H1 (cell line): ENCODE measurements at regions not wholly inside any gene's neighbourhood (a gene's known extent, or its start where the extent isn't known, plus 50 kb on each side); places are given as distances from the start of the nearest gene placed in this dataset.

Source experiments
- CTCF ChIA-PET: fragments of 300-600 bp; sonication (Branson Sonifier 250); formaldehyde crosslinking; loops from one replicate; lab custom pipeline; 2021; ENCODE audit not compliant: partially characterized antibody; lab: Charles Lee
- POLR2A ChIA-PET: fragments of 300-600 bp; sonication (Branson Sonifier 250); formaldehyde crosslinking; loops from one replicate; lab custom pipeline; 2021; ENCODE audit warnings: inconsistent platforms; ENCODE audit not compliant: partially characterized antibody; lab: Charles Lee
- DNase-seq, 2 experiments: peaks; one replicate each; pipeline versions ENCODE4 v3.0.0 to v3.0.0-alpha.2; 2010 to 2022; ENCODE audit warnings: low spot score in 2 of 2, low read depth in 1 of 2, mixed read lengths in 1 of 2
- FAIRE-seq: peaks from 2 replicates; lab custom pipeline; 2011; peaks lifted over from hg19 to GRCh38; lab: Jason Lieb, UNC
- H2AFZ ChIP-seq: 2 replicates; pipeline ENCODE4 v1.8.1; 2012; ENCODE audit warnings: low read length, inconsistent platforms
- H2AK5ac ChIP-seq: 2 replicates; pipeline ENCODE4 v1.6.1; 2013; ENCODE audit warnings: low read depth, low read length
- H2BK120ac ChIP-seq: replicated peaks from 2 replicates; pipeline ENCODE3; 2013; ENCODE audit warnings: low read depth, low read length, inconsistent platforms
- H2BK12ac ChIP-seq: 2 replicates; pipeline ENCODE4 v1.6.1; 2013; ENCODE audit warnings: low read depth, low read length
- H2BK15ac ChIP-seq: 2 replicates; pipeline ENCODE4 v1.6.1; 2013; ENCODE audit warnings: low read length
- H2BK20ac ChIP-seq: 2 replicates; pipeline ENCODE4 v1.6.1; 2013; ENCODE audit warnings: low read length
- H2BK5ac ChIP-seq: 2 replicates; pipeline ENCODE4 v1.6.1; 2013; ENCODE audit warnings: low read depth, low read length
- H3K14ac ChIP-seq: 2 replicates; pipeline ENCODE4 v1.6.1; 2013; ENCODE audit warnings: inconsistent platforms; ENCODE audit not compliant: insufficient read length
- H3K18ac ChIP-seq: 2 replicates; pipeline ENCODE4 v1.6.1; 2013; ENCODE audit warnings: low read length; ENCODE audit errors: extremely low read depth
- H3K23ac ChIP-seq: 2 replicates; pipeline ENCODE4 v1.6.1; 2013; ENCODE audit warnings: inconsistent platforms; ENCODE audit not compliant: insufficient read length
- H3K23me2 ChIP-seq: 2 replicates; pipeline ENCODE4 v1.6.1; 2013; ENCODE audit warnings: low read depth, low read length
- H3K27ac ChIP-seq: 2 replicates; pipeline ENCODE4 v1.6.1; 2011; ENCODE audit warnings: low read depth, low read length, inconsistent platforms
- H3K27me3 ChIP-seq, 4 experiments: replicated peaks in 1 of 4; 1 replicate in 1 of 4; 2 replicates in 3 of 4; pipeline versions ENCODE4 v1.6.1 to v1.8.1; 2011 to 2013; ENCODE audit warnings: low read length in 3 of 4, mild to moderate bottlenecking in 3 of 4, inconsistent platforms in 2 of 4, mixed read lengths in 2 of 4, moderate library complexity in 1 of 4; ENCODE audit not compliant: control insufficient read depth in 3 of 4, insufficient read depth in 3 of 4; ENCODE audit errors: extremely low read depth in 1 of 4
- H3K36me3 ChIP-seq, 4 experiments: 2 replicates each; pipeline versions ENCODE4 v1.6.1 to v1.8.1; 2011 to 2013; ENCODE audit warnings: mild to moderate bottlenecking in 4 of 4, low read length in 3 of 4, moderate library complexity in 2 of 4, control low read depth in 1 of 4, inconsistent platforms in 1 of 4; ENCODE audit not compliant: insufficient read depth in 4 of 4, control insufficient read depth in 2 of 4
- H3K4ac ChIP-seq: replicated peaks from 2 replicates; pipeline ENCODE3; 2013; ENCODE audit warnings: low read length, low read depth, mixed read lengths, inconsistent platforms; ENCODE audit not compliant: insufficient read length
- H3K4me1 ChIP-seq, 4 experiments: replicated peaks in 1 of 4; 1 replicate in 1 of 4; 2 replicates in 3 of 4; pipeline versions ENCODE4 v1.6.1 to v1.8.1; 2011 to 2013; ENCODE audit warnings: low read length in 3 of 4, inconsistent platforms in 2 of 4, mixed read lengths in 1 of 4; ENCODE audit not compliant: insufficient read depth in 4 of 4, control insufficient read depth in 3 of 4
- H3K4me2 ChIP-seq, 2 experiments: 2 replicates each; pipeline versions ENCODE4 v1.6.1 to v1.8.1; 2011 to 2013; ENCODE audit warnings: low read depth in 2 of 2, low read length in 2 of 2, control low read depth in 1 of 2, inconsistent platforms in 1 of 2, mild to moderate bottlenecking in 1 of 2; ENCODE audit not compliant: insufficient read depth in 1 of 2
- H3K4me3 ChIP-seq, 4 experiments: fragments of 200-600, 300-600 bp in 1 of 4; sonication (generic), shearing (Covaris generic), sonication (Bioruptor Twin) in 1 of 4; 2 replicates each; pipeline versions ENCODE4 v1.5.1 to v1.8.1; 2011 to 2016; ENCODE audit warnings: low read length in 4 of 4, low read depth in 3 of 4, control low read depth in 2 of 4, inconsistent platforms in 2 of 4, mild to moderate bottlenecking in 2 of 4, mixed read lengths in 1 of 4, moderate library complexity in 1 of 4; ENCODE audit not compliant: insufficient read depth in 2 of 4; ENCODE audit errors: extremely low read depth in 1 of 4
- H3K56ac ChIP-seq: replicated peaks from 2 replicates; pipeline ENCODE3; 2013; ENCODE audit warnings: low read depth, mild to moderate bottlenecking, mixed read lengths, low read length, inconsistent platforms; ENCODE audit not compliant: insufficient read length
- H3K79me1 ChIP-seq: 2 replicates; pipeline ENCODE4 v1.6.1; 2013; ENCODE audit warnings: low read depth, low read length, control low read depth
- H3K79me2 ChIP-seq, 2 experiments: 2 replicates each; pipeline versions ENCODE4 v1.6.1 to v1.8.1; 2012 to 2013; ENCODE audit warnings: low read length in 2 of 2, mild to moderate bottlenecking in 2 of 2, inconsistent platforms in 1 of 2; ENCODE audit not compliant: insufficient read depth in 2 of 2, control insufficient read depth in 1 of 2
- H3K9ac ChIP-seq, 4 experiments: replicated peaks in 1 of 4; 1 replicate in 1 of 4; 2 replicates in 3 of 4; pipeline versions ENCODE4 v1.6.1 to v1.8.1; 2011 to 2013; ENCODE audit warnings: low read depth in 3 of 4, low read length in 3 of 4, control low read depth in 2 of 4, mild to moderate bottlenecking in 2 of 4, moderate library complexity in 2 of 4, inconsistent platforms in 1 of 4; ENCODE audit errors: extremely low read depth in 1 of 4
- H3K9me3 ChIP-seq, 2 experiments: 2 replicates each; pipeline versions ENCODE4 v1.6.1 to v1.8.1; 2012 to 2013; ENCODE audit warnings: mild to moderate bottlenecking in 2 of 2, moderate library complexity in 2 of 2, control low read depth in 1 of 2, inconsistent platforms in 1 of 2, low read depth in 1 of 2, low read length in 1 of 2, mixed read lengths in 1 of 2; ENCODE audit not compliant: insufficient read depth in 2 of 2
- H4K20me1 ChIP-seq, 2 experiments: replicated peaks in 1 of 2; 2 replicates each; pipeline versions ENCODE3 to v1.8.1; 2011 to 2013; ENCODE audit warnings: inconsistent platforms in 2 of 2, low read length in 2 of 2, mild to moderate bottlenecking in 1 of 2; ENCODE audit not compliant: insufficient read depth in 2 of 2, control insufficient read depth in 1 of 2
- H4K5ac ChIP-seq: 2 replicates; pipeline ENCODE4 v1.6.1; 2013; ENCODE audit warnings: low read length, low read depth, mixed read lengths, inconsistent platforms; ENCODE audit not compliant: insufficient read length
- H4K8ac ChIP-seq: 2 replicates; pipeline ENCODE4 v1.8.0; 2013; ENCODE audit warnings: mild to moderate bottlenecking, moderate library complexity, low read length, inconsistent platforms; ENCODE audit not compliant: insufficient read depth; ENCODE audit errors: extremely low read depth
- H4K91ac ChIP-seq: replicated peaks from 2 replicates; pipeline ENCODE3; 2013; ENCODE audit warnings: low read length, mixed read lengths, inconsistent platforms; ENCODE audit not compliant: insufficient read length
- BCL11A ChIP-seq, 2 experiments: IDR thresholded peaks; one replicate each; pipeline ENCODE4 v1.6.1; 2011; ENCODE audit warnings: low read depth in 2 of 2, low read length in 2 of 2, mild to moderate bottlenecking in 2 of 2
- KDM4A ChIP-seq: IDR thresholded peaks from one replicate; pipeline ENCODE4 v1.7.1; 2012; ENCODE audit warnings: low read depth, mild to moderate bottlenecking, moderate library complexity, low read length, inconsistent platforms; ENCODE audit not compliant: severe bottlenecking
- RAD21 ChIP-seq, 2 experiments: IDR thresholded peaks in 1 of 2; conservative IDR thresholded peaks in 1 of 2; 2 replicates each; pipeline ENCODE4 v1.6.1; 2011; ENCODE audit warnings: low read depth in 2 of 2, low read length in 2 of 2, improper control_type of control experiment in 1 of 2, inconsistent platforms in 1 of 2, mild to moderate bottlenecking in 1 of 2, moderate library complexity in 1 of 2
- TAF1 ChIP-seq: IDR thresholded peaks from 2 replicates; pipeline ENCODE4 v1.6.1; 2011; ENCODE audit warnings: mild to moderate bottlenecking, low read depth, low read length
- WGBS, 2 experiments: shearing (Covaris generic) in 1 of 2; methylation state at CpG; one replicate each; pipeline versions ENCODE4 v1.1.6 to v1.1.7; 2013 to 2015; ENCODE audit warnings: low lambda C conversion rate in 2 of 2, mixed read lengths in 2 of 2, inconsistent platforms in 1 of 2, low coverage in 1 of 2, missing lambda C conversion rate in 1 of 2; ENCODE audit not compliant: insufficient replicate concordance in 2 of 2, insufficient coverage in 1 of 2, insufficient read length in 1 of 2; ENCODE audit errors: extremely low coverage in 1 of 2, missing lambda C conversion rate in 1 of 2; 5-methylcytosine and 5-hydroxymethylcytosine counted together

DNA sequence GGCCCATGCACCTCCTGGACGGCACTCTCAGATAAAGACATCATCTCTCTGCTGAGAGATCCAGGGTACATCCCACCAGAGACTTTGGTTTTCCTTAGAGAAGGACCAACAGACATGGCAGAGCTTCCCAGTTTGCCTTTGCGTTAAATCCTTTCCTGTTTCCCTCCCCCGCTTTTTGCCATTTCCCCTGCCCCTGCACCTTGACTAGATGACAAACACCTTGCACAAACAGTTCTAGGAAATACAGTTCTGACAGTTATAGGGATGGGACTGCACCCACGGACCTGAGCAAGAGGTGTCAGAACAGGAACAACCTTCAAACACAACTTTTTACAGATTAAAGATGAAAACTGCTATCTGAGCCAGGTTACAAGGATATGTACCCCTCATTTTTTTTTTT, 288.9 kb downstream of the MSX2 start:
- peaks cover 2% of the 10 kb centered on the region; the same call in 1 of the 2 replicates for H3K23me2 ChIP-seq
- H3K56ac ChIP-seq: no peak overlapping the region
- H4K20me1 ChIP-seq: no peaks in the 10 kb centered on the region
- no peak overlapping the region for H3K4me3 ChIP-seq
- no peak overlapping the region; the same call in 1 of the 2 replicates for H4K8ac ChIP-seq
- no peak overlapping the region for H3K27ac ChIP-seq
- H3K14ac ChIP-seq: no peak overlapping the region
- no peak overlapping the region for H2BK120ac ChIP-seq
- no peak overlapping the region for H2BK15ac ChIP-seq
- 92% methylated on average over 4 of the region's 4 CpGs; no CpG with 5 or more reads in 1 of the 2 experiments for WGBS, 2 experiments
- no peak overlapping the region for H2AK5ac ChIP-seq
- H3K4me1 ChIP-seq: peaks cover 0 to 3% (median 1%) of the 10 kb centered on the region in 4 experiments; a peak in 3 of 7 replicates
- no peak overlapping the region for H2AFZ ChIP-seq
- H2BK5ac ChIP-seq: no peak overlapping the region
- H2BK12ac ChIP-seq: no peak overlapping the region
- no peaks in the 10 kb centered on the region for H3K27me3 ChIP-seq
- H3K23ac ChIP-seq: no peak overlapping the region
- H3K18ac ChIP-seq: no peak overlapping the region
- H3K9me3 ChIP-seq: no peaks in the 10 kb centered on the region
- no peak overlapping the region for H4K5ac ChIP-seq
- DNase-seq: no peak
- no peak overlapping the region for H3K4me2 ChIP-seq
- ChIA-PET POLR2A (no interaction called here), CTCF (interaction anchor here (0.6 kb wide), 1 partner anchor 887 kb away, joined by 3 read pairs; no protein-coding TSS in a partner anchor)
- no peaks in the 10 kb centered on the region for H3K79me1 ChIP-seq
- FAIRE-seq: no peak
- no peak overlapping the region for H4K91ac ChIP-seq
- no peaks in the 10 kb centered on the region for H3K79me2 ChIP-seq
- H2BK20ac ChIP-seq: no peak overlapping the region
- H3K4ac ChIP-seq: no peak overlapping the region
- H3K9ac ChIP-seq: no peak overlapping the region
- H3K36me3 ChIP-seq: no peaks in the 10 kb centered on the region
- TF ChIP-seq RAD21 (IDR thresholded peaks at IDR 0.05 in 1 of 2, conservative IDR thresholded peaks at IDR 0.05 in 1 of 2; ENCODE audit: low read depth in 2 of 2, low read length in 2 of 2) (no peak), TAF1 (no peak), BCL11A (IDR thresholded peaks at IDR 0.05; ENCODE audit: low read depth in 2 of 2, low read length in 2 of 2) (no peak), KDM4A (no peak)
